Activated T-cell treated with anti-CD3 and anti-CD28 coated beads, Interleukin-2, amount 50 U/mL, for 24 hours (primary cell): ENCODE measurements at regions not wholly inside any gene's neighbourhood (a gene's known extent, or its start where the extent isn't known, plus 50 kb on each side); places are given as distances from the start of the nearest gene placed in this dataset.
"Not testable (repeated sequence)": the region's sequence is repeated elsewhere in the genome, so short reads cannot be mapped to it uniquely, and the experiment has no call there.

Source experiments
- DNase-seq: peaks from one replicate; pipeline ENCODE4 v3.0.0-alpha.2; 2020
- H3K27ac Mint-ChIP-seq: 2 replicates; pipeline ENCODE4 v1.8.0; 2020; ENCODE audit warnings: mild to moderate bottlenecking, mixed read lengths
- H3K27me3 Mint-ChIP-seq: 2 replicates; pipeline ENCODE4 v1.8.0; 2020; ENCODE audit warnings: mixed read lengths
- H3K36me3 Mint-ChIP-seq: 2 replicates; pipeline ENCODE4 v1.8.0; 2020; ENCODE audit warnings: low read depth, mixed read lengths
- H3K4me1 Mint-ChIP-seq: 2 replicates; pipeline ENCODE4 v1.8.0; 2020; ENCODE audit warnings: low read depth, mixed read lengths
- H3K4me3 Mint-ChIP-seq: 2 replicates; pipeline ENCODE4 v1.8.0; 2020; ENCODE audit warnings: mild to moderate bottlenecking, moderate library complexity, mixed read lengths
- H3K9me3 Mint-ChIP-seq: 2 replicates; pipeline ENCODE4 v1.8.0; 2020; ENCODE audit warnings: mixed read lengths

DNA sequence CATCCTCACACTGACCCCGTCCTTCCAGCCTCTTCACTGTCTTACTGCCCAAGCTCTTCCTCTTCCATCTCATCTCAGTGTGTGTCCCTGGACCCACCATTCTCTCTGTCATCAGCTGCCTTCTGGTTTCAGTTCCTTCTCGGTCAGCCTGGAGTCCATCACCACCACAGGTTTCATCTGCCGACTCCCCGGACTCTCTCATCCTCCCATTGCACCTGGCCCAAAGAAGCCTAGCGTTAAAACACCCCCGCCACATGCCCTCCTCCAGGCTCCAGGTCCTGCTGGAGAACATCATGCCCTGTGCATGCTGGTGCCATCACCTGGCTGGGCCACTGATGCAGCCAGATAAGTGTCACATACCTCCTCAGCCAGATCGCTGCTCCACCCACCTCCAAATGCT lies 122.1 kb upstream of the GPR12 start:
- Mint-ChIP-seq H3K9me3 (no peaks in the 10 kb centered on the region), H3K27ac (no peak overlapping the region), H3K27me3 (peaks cover 34% of the 10 kb centered on the region), H3K4me3 (no peak overlapping the region), H3K4me1 (no peaks in the 10 kb centered on the region), H3K36me3 (no peaks in the 10 kb centered on the region)
- no peak for DNase-seq

DNA sequence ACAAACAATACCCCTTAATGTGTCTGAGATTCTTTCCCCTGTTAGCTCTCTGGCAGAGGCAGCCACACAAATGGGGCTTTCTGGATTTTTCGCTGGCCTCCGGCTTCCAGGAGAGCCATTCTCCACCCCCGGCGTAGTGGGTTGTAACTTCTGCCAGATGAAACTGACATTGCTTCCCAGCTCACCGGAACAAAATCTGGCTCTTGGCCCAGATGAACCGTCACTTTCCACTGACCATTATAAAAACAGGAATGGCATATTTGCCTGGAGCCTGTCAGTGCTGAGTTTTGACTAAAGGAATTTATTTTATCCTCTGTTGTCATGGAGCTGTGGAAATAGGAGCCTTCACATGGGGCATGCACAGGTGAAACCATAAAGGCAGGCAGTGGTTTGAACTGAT lies 120.6 kb upstream of the GPR12 start:
- H3K27me3 Mint-ChIP-seq, result peaks cover 31% of the 10 kb centered on the region
- no peaks in the 10 kb centered on the region for H3K36me3 Mint-ChIP-seq
- no peak overlapping the region for H3K27ac Mint-ChIP-seq
- no peak for DNase-seq
- no peak overlapping the region for H3K4me3 Mint-ChIP-seq
- H3K9me3 Mint-ChIP-seq, result peaks cover 2% of the 10 kb centered on the region
- no peaks in the 10 kb centered on the region for H3K4me1 Mint-ChIP-seq

DNA sequence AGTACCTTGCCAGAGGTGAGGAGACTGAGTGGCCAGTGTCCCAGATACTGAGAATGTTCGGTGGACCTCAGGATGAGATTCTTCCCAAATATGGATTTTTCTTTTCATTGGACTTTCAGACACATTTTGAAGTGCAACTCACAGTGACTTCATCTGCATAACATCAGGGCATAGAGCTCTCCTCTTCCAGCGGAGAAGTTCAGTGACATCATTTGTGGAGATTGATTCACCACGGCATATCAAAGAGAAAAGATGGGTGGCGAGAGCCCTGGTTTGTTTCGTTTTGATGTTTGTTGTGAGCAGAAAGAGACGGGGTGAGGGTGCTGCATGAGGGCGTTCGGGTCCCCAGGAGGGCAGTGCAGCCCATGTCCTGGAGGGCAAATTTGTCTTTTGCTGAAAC lies 120.1 kb upstream of the GPR12 start:
- no peak for DNase-seq
- Mint-ChIP-seq H3K27me3 (peaks cover 26% of the 10 kb centered on the region), H3K9me3 (peaks cover 2% of the 10 kb centered on the region)

DNA sequence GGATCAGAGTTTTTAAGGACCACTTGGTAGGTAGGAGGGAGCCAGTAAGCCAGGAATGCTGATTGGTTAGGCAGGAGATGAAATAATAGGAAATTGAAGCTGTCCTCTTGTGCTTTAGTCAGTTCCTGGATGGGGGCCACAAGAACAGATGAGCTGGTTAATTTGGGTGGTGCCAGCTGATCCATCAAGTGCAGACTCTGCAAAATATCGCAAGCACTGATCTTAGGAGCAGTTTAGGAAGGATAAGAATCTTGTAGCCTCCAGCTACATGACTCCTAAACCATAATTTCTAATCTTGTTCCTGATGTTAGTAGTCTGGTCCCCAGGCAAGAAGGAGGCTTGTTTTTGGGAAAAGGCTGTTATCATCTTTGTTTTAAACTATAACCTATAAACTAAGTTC lies 117.9 kb upstream of the GPR12 start:
- peaks cover 18% of the 10 kb centered on the region for H3K27me3 Mint-ChIP-seq
- H3K4me3 Mint-ChIP-seq, result no peak overlapping the region
- H3K9me3 Mint-ChIP-seq, result peaks cover 3% of the 10 kb centered on the region

More for the DNA sequence above, 120.1 kb upstream of the GPR12 start:
- H3K36me3 Mint-ChIP-seq, result no peaks in the 10 kb centered on the region
- no peak overlapping the region for H3K27ac Mint-ChIP-seq
- H3K4me1 Mint-ChIP-seq, result no peaks in the 10 kb centered on the region
- no peak overlapping the region for H3K4me3 Mint-ChIP-seq

DNA sequence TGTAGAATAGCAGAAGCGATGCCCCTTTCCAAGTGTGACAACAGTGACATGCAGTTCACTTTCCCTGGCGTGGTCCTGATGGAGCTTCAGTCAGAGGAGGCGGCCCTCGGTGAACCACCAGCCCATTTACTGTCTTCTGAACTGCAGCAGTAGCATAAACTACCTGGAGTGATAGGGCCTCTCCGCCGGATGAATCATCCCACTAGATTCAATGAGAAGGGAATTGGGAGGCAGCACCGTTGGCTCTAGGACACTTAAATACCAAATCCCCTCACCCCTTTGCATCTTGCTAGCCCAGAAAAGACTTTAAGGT lies 112.8 kb upstream of the GPR12 start:
- H3K9me3 Mint-ChIP-seq, result peaks cover 3% of the 10 kb centered on the region
- peaks cover 28% of the 10 kb centered on the region for H3K27me3 Mint-ChIP-seq
- H3K36me3 Mint-ChIP-seq, result no peaks in the 10 kb centered on the region
- no peaks in the 10 kb centered on the region for H3K4me1 Mint-ChIP-seq
- no peak overlapping the region for H3K4me3 Mint-ChIP-seq
- H3K27ac Mint-ChIP-seq, result no peak overlapping the region
- no peak for DNase-seq

More for the DNA sequence above, 117.9 kb upstream of the GPR12 start:
- Mint-ChIP-seq H3K4me1 (no peaks in the 10 kb centered on the region), H3K27ac (no peak overlapping the region), H3K36me3 (no peaks in the 10 kb centered on the region)
- no peak for DNase-seq

DNA sequence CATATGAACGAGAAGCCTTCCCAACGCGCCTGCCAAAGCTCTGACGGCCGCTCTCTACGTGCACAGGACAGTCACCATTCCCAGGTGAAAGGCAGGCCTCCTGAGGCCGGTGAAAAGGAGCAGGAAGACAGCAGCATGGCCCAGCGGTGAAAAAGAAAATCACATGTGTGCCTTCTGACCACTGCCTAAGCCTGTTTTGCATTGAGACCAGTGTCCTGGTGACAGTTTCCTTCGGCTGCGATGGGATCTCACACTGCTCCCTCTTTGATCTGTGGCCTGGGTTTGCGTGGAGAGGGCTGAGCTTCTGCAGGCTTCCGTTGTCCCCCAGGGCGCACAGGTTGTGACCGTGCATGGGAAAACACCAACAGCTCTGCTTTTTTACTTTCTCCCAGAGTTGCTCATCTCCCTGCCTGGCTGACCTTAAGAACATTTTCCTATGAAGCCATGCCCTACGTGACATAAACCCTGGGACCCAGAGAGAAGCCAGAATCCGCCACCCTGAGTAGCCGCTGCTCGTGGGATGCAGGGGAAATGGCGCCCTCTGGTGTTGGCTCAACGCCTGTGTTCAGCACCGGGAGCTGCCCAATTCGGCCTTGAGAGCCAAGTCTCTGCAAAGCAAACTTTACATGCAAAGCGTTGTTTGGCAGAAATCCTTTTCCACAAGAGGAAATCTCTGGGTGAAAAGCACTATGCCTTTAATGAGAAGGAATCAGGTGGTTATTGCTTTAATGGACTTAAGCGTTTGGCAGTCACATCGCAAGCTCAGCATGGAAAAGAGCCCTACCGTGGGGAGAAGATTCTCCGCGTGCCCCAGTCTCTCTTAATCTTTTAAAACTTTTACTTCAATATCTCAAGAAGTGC lies 112.2 kb upstream of the GPR12 start:
- peaks cover 3% of the 10 kb centered on the region for H3K9me3 Mint-ChIP-seq
- no peak overlapping the region for H3K27ac Mint-ChIP-seq
- peaks cover 23% of the 10 kb centered on the region for H3K27me3 Mint-ChIP-seq
- H3K4me1 Mint-ChIP-seq, result no peaks in the 10 kb centered on the region
- H3K4me3 Mint-ChIP-seq, result no peak overlapping the region
- H3K36me3 Mint-ChIP-seq, result no peaks in the 10 kb centered on the region
- peak; percentile 59 for DNase-seq

DNA sequence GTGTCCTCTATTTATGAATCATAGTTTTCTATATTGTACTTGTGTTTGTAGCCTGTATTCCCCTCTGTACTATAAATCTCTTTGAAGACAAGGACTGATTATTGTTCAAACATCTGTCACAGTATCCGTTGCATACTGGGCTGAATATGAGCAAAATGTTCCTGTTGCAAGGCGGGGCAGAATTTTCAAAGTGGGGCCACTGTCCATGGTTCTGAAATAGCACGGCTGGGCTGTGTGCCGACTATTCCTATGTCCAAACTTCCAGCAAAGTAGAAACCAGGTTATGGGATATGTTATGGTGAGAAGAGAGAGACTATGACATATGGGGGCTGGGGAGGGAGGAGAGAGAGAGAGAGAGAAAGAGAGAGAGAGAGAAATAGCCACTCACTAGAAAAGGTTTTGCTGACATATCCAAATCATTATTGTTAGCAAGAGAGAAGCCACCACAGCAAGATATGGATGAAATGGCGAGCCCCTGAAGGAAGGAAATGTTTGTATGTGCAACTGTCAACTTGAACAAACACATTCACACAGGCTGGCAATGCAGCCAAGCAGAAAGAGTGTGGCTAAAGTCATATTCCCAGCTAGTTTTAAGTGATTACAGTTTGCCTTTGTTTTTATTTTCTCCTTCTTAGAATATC lies 107.0 kb upstream of the GPR12 start:
- no peaks in the 10 kb centered on the region for H3K36me3 Mint-ChIP-seq
- H3K9me3 Mint-ChIP-seq, result no peaks in the 10 kb centered on the region
- no peak for DNase-seq
- H3K27me3 Mint-ChIP-seq, result peaks cover 26% of the 10 kb centered on the region
- no peak overlapping the region for H3K4me3 Mint-ChIP-seq
- no peak overlapping the region for H3K27ac Mint-ChIP-seq
- H3K4me1 Mint-ChIP-seq, result no peaks in the 10 kb centered on the region

DNA sequence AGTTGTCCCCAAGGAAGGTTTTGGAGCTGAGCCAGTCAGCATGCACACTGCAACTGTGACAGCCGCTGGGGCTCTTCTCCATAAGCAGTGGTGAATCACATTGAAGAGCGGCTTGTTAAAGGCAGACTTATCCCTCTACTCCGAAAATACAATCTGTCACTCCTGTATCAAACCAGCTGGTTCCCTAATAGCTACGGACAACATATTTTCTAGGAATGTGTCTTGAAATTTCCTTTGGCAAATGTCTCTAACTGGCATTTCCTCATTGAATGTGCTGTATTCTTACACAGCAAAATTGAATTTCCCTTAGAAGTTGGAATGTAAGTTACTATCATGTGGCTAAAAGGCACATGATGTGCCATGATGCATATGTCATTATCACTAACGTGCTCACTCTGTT lies 104.0 kb upstream of the GPR12 start:
- H3K4me1 Mint-ChIP-seq, result no peaks in the 10 kb centered on the region
- no peaks in the 10 kb centered on the region for H3K9me3 Mint-ChIP-seq
- H3K27me3 Mint-ChIP-seq, result peaks cover 32% of the 10 kb centered on the region
- no peak overlapping the region for H3K27ac Mint-ChIP-seq
- no peaks in the 10 kb centered on the region for H3K36me3 Mint-ChIP-seq
- DNase-seq, result no peak
- H3K4me3 Mint-ChIP-seq, result no peak overlapping the region

DNA sequence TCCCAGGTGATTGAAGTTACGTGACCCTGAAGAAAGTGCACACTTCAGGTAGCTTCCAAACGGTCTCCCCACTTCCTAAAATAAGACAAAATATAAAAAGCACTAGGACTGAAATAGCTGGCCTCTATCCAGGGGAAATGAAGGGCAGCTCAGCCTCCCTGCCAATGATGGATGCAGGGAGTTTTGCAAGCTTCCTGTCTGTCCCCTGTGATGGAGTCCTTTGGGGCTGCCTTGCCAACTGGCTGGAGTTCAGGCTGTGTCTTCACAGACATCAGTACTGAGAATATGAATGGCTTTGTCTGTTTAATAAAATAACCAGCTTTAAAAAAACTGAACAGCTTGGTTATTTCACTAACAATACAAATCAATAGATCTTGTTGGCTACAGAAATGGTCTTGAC lies 101.4 kb upstream of the GPR12 start:
- H3K4me3 Mint-ChIP-seq, result no peak overlapping the region
- H3K27me3 Mint-ChIP-seq, result peaks cover 43% of the 10 kb centered on the region
- DNase-seq, result no peak
- H3K9me3 Mint-ChIP-seq, result no peaks in the 10 kb centered on the region
- H3K36me3 Mint-ChIP-seq, result no peaks in the 10 kb centered on the region
- H3K4me1 Mint-ChIP-seq, result no peaks in the 10 kb centered on the region
- H3K27ac Mint-ChIP-seq, result no peak overlapping the region

DNA sequence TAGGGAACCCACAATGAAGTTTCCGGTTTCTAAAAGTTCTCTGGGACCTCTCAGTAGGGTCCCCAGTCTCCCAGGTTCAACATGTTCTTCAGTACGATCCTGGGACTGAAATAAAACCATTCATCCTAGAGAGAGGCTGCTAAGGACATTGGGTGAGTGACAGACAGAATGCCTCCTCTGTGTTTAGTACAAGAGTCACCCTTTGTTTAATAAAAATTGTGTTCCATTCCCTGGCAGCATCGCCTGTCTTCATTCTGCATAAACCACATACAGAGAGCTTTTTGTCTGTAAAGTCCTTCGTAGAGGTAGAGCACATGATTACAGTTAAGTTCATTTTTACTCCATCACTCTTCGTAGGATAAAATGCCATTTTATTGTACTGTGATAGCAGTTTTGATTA lies 95.3 kb upstream of the GPR12 start:
- Mint-ChIP-seq H3K4me1 (no peaks in the 10 kb centered on the region), H3K27me3 (peaks cover 61% of the 10 kb centered on the region), H3K9me3 (no peaks in the 10 kb centered on the region), H3K27ac (no peak overlapping the region), H3K4me3 (no peak overlapping the region), H3K36me3 (no peaks in the 10 kb centered on the region)
- no peak for DNase-seq

DNA sequence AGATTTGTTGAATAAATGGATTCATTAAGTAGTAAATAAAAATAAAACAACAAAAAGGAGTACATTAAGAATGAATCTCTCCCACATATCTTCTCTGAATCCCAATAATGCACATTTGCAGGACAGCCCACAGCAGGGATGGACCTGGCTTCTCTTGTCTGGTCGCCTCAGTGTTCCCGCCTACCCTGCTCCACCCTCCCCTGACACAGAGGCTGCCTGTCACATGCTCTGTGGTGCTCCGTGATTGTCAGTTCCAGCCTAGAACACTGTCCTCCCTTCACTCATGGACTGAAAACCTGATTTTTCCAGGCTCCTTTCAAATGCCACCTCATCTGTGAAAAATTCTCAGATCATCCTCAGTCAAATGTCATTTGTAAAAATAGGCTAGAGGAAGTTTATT lies 94.5 kb upstream of the GPR12 start:
- Mint-ChIP-seq H3K27me3 (peaks cover 61% of the 10 kb centered on the region), H3K36me3 (no peaks in the 10 kb centered on the region), H3K27ac (no peak overlapping the region), H3K4me1 (no peaks in the 10 kb centered on the region), H3K9me3 (no peaks in the 10 kb centered on the region), H3K4me3 (no peak overlapping the region)
- DNase-seq, result no peak

DNA sequence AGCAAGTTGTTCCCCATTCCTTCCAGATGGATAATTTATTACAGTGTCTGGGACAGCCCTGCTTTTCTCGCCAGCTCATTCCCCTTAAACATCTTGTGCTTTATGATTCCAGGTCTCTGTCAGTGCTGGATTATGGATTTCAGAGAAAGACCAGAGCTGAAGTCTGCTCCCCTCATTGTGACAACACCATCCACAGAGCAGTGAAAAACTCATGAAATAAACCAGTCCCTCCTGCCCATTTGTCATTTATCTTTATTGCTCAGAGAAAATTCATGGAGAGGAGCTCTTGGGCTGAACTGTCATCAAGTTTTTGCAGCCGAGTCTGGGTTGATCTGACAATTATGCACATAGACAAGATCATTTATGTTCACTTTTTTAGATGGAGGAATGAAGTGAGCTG lies 92.7 kb upstream of the GPR12 start:
- H3K4me1 Mint-ChIP-seq, result no peaks in the 10 kb centered on the region
- H3K27me3 Mint-ChIP-seq, result peaks cover 59% of the 10 kb centered on the region
- no peak overlapping the region for H3K27ac Mint-ChIP-seq
- DNase-seq, result no peak
- H3K36me3 Mint-ChIP-seq, result no peaks in the 10 kb centered on the region
- no peaks in the 10 kb centered on the region for H3K9me3 Mint-ChIP-seq
- H3K4me3 Mint-ChIP-seq, result no peak overlapping the region

DNA sequence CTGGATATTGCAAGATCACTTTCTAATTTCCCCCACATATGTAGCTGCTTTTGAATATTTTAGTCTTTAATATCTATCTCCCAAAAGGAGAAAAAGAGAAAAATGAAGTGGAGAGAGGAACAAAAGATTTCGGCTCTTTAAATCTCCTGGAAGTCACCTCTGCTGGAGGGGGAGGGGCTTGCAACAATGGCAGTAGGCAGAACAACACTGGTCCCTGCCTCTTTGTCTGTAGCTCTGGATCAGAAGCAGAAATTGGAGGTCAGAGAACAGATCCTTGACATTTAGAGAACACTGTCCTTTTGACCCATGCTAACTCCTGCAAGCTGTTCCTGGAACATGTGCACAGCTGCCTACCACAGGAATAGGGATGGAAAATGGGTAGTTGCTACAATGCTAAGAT lies 86.7 kb upstream of the GPR12 start:
- H3K4me1 Mint-ChIP-seq, result no peaks in the 10 kb centered on the region
- no peak for DNase-seq
- H3K27ac Mint-ChIP-seq, result no peak overlapping the region
- no peaks in the 10 kb centered on the region for H3K9me3 Mint-ChIP-seq
- no peak overlapping the region for H3K4me3 Mint-ChIP-seq
- no peaks in the 10 kb centered on the region for H3K36me3 Mint-ChIP-seq
- peaks cover 39% of the 10 kb centered on the region for H3K27me3 Mint-ChIP-seq

DNA sequence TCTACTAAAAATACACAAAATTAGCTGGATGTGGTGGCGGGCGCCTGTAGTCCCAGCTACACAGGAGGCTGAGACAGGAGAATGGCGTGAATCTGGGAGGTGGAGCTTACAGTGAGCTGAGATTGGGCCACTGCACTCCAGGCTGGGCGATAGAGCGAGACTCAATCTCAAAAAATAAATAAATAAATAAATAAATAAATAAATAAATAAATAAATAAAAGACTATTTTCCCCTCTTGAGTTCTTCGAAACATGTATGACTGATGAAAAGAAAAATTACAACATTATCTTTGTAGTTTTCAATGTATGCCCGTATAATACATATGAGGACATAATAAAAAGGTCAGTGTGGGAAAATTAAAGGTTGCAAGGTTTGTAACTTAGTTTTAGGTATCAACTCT lies 84.5 kb upstream of the GPR12 start:
- peaks cover 34% of the 10 kb centered on the region for H3K27me3 Mint-ChIP-seq
- H3K27ac Mint-ChIP-seq, H3K9me3 Mint-ChIP-seq, H3K36me3 Mint-ChIP-seq, H3K4me3 Mint-ChIP-seq, DNase-seq, H3K4me1 Mint-ChIP-seq: not testable (repeated sequence)

DNA sequence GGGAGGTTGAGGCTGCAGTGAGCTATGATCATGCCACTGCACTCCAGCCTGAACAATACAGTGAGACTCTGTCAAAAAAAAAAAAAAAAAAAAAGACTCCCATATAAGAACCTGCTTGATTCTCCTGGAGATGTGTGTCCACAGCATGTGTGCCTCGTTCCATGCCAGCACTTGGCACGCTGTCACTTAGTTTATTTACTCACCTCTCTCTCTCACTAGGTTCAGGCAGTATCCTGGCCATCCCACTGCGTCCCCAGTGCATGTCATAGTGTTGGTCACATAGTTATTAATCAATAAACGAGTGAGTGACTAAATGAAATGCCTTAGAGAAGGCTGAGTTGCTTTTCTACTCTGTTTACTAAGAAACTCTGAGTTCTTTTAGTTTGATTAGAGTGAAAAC lies 79.1 kb upstream of the GPR12 start:
- Mint-ChIP-seq H3K27me3 (peaks cover 44% of the 10 kb centered on the region), H3K36me3 (no peaks in the 10 kb centered on the region), H3K27ac (no peak overlapping the region), H3K4me1 (no peaks in the 10 kb centered on the region), H3K9me3 (no peaks in the 10 kb centered on the region), H3K4me3 (no peak overlapping the region)
- no peak for DNase-seq
